ENCODE measurements at regions not wholly inside any gene's neighbourhood (a gene's known extent, or its start where the extent isn't known, plus 50 kb on each side); places are given as distances from the start of the nearest gene placed in this dataset.

DNA sequence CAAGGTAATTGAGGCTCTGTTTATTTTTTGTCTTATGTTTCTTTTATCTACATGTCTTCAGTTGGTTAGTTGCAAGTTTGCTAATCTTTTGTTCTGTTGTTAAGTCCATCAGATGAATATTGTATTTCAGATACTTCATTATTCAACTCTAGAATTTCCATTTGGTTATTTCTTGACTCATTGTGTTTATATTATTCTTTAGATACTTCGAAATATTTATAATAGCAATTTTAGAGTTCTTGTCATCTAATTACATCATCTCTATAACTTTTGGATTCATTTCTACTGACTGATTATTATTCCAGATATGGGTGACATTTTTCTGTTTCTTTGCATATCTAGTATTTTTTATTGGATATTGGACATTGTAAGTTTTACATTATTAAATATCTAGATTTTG lies 405.6 kb downstream of the PLPP3 start:
- Histone ChIP-seq H3K27ac (no peak overlapping the region), H3K4me3 (no peak overlapping the region), H3K9me3 (peaks cover 0 to 4% (median 0%) of the 10 kb centered on the region in 8 donors), H3K4me1 (no peaks in the 10 kb centered on the region), H3K27me3 (replicated peaks in 1 of 7) (no peaks in the 10 kb centered on the region), H3K36me3 (no peaks in the 10 kb centered on the region)
- TF ChIP-seq, protein P1, sequence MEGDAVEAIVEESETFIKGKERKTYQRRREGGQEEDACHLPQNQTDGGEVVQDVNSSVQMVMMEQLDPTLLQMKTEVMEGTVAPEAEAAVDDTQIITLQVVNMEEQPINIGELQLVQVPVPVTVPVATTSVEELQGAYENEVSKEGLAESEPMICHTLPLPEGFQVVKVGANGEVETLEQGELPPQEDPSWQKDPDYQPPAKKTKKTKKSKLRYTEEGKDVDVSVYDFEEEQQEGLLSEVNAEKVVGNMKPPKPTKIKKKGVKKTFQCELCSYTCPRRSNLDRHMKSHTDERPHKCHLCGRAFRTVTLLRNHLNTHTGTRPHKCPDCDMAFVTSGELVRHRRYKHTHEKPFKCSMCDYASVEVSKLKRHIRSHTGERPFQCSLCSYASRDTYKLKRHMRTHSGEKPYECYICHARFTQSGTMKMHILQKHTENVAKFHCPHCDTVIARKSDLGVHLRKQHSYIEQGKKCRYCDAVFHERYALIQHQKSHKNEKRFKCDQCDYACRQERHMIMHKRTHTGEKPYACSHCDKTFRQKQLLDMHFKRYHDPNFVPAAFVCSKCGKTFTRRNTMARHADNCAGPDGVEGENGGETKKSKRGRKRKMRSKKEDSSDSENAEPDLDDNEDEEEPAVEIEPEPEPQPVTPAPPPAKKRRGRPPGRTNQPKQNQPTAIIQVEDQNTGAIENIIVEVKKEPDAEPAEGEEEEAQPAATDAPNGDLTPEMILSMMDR (IDR thresholded peaks at IDR 0.05 in 8 of 11, conservative IDR thresholded peaks at IDR 0.05 in 3 of 11) = no peak
- TF ChIP-seq POLR2AphosphoS5 (IDR thresholded peaks at IDR 0.05) (no peak), POLR2A (IDR thresholded peaks at IDR 0.05) (no peak)
- DNase-seq = no peak
- 71 to 89% (median 75%) methylated on average over 1 of the region's 1 CpG for WGBS, 5 donors
- intact Hi-C loops (cut with DNase I; ENCODE audit: low total_unique reads) = no loop called here

DNA sequence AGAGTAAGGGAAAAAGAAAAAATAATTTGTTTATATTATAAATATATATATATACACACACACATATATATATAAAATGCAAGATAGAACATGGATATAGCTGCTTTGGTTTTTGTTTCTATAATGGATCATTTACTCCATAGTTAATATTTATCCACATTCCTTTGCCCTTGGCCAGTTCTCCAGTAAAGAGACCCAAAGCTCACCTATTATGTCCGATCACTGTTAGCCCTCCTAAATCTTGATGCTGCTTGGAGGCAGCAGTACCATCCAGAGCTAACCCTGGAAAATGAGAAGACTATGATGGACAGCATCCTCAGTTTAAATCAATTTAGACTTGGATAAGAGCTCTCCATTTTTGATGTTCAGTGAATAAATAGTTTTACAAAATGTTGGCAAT lies 407.7 kb downstream of the PLPP3 start:
- peaks cover 0 to 4% (median 0%) of the 10 kb centered on the region in 8 donors for H3K9me3 ChIP-seq
- no peaks in the 10 kb centered on the region for H3K4me1 ChIP-seq
- no peaks in the 10 kb centered on the region for H3K27me3 ChIP-seq (replicated peaks in 1 of 7)
- WGBS, 5 donors = 94 to 100% (median 95%) methylated on average over 1 of the region's 1 CpG
- no peak overlapping the region for H3K4me3 ChIP-seq
- intact Hi-C loops (cut with DNase I; ENCODE audit: low total_unique reads) = no loop called here
- H3K27ac ChIP-seq = no peak overlapping the region
- DNase-seq = no peak
- no peaks in the 10 kb centered on the region for H3K36me3 ChIP-seq
- TF ChIP-seq, protein P1 (IDR thresholded peaks at IDR 0.05 in 8 of 11, conservative IDR thresholded peaks at IDR 0.05 in 3 of 11) = no peak
- TF ChIP-seq POLR2AphosphoS5 (IDR thresholded peaks at IDR 0.05) (no peak), POLR2A (IDR thresholded peaks at IDR 0.05) (no peak)

DNA sequence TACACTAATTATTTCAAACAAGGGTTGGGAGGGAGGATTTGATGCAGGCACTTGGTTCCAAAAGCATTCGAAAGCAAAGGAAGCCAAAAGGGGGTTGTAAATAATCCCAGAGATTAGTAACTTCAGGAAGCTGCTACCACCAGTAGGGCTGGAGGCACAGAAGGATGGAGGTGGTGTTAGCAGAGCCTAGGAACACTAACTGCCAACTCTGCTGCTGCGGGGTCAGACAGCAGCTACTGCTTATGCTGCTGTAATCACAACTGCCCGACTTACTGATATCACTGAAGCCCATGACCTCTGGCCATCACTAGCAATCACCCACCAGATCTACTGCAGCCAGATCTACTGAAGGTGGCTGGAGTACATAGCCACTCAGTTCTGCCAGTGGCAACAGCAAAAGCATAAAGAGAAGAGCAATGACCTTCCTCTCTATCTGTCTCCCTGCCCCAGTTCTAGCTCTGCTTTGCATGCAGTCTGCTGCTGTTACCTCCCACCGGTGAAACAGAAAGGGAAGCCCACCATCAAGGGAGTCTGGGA lies 408.5 kb downstream of the PLPP3 start:
- no peak for DNase-seq
- H3K27me3 ChIP-seq (replicated peaks in 1 of 7) = no peaks in the 10 kb centered on the region
- H3K4me1 ChIP-seq = no peaks in the 10 kb centered on the region
- no peak overlapping the region for H3K4me3 ChIP-seq
- H3K36me3 ChIP-seq = no peaks in the 10 kb centered on the region
- intact Hi-C loops (cut with DNase I; ENCODE audit: low total_unique reads) = no loop called here
- TF ChIP-seq POLR2A (IDR thresholded peaks at IDR 0.05) = no peak
- TF ChIP-seq, protein P1 (IDR thresholded peaks at IDR 0.05 in 8 of 11, conservative IDR thresholded peaks at IDR 0.05 in 3 of 11) = no peak
- no peak for TF ChIP-seq POLR2AphosphoS5 (IDR thresholded peaks at IDR 0.05)
- H3K9me3 ChIP-seq = peaks cover 0 to 4% (median 0%) of the 10 kb centered on the region in 8 donors
- H3K27ac ChIP-seq = no peak overlapping the region
- 67 to 81% (median 80%) methylated on average over 4 of the region's 4 CpGs for WGBS, 5 donors

DNA sequence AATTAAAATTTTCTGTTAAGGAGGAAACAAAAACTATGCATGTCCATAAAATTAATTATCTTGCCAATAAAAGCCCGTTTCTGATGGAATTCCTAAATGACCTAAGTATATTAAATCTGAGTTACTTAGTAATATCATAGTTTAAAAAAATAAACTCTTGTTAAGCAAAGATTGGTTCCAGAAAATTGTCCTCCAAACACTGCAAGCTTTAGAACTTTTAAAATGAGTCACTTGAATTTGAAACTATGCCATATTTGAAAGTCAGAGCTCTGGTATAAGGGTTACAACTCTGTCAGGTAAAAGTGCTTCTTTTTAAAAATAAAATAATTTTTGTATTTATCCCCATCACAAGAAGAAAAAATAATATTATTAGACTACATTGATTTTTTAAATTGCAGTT lies 409.5 kb downstream of the PLPP3 start:
- WGBS, 5 donors = 58 to 73% (median 65%) methylated on average over 1 of the region's 1 CpG
- Histone ChIP-seq H3K36me3 (no peaks in the 10 kb centered on the region), H3K4me1 (no peaks in the 10 kb centered on the region), H3K9me3 (peaks cover 0 to 4% (median 0%) of the 10 kb centered on the region in 8 donors), H3K27me3 (replicated peaks in 1 of 7) (no peaks in the 10 kb centered on the region), H3K27ac (no peak overlapping the region), H3K4me3 (no peak overlapping the region)
- TF ChIP-seq POLR2A (IDR thresholded peaks at IDR 0.05) (no peak), POLR2AphosphoS5 (IDR thresholded peaks at IDR 0.05) (no peak)
- TF ChIP-seq, protein P1 (IDR thresholded peaks at IDR 0.05 in 8 of 11, conservative IDR thresholded peaks at IDR 0.05 in 3 of 11) = no peak
- intact Hi-C loops (cut with DNase I; ENCODE audit: low total_unique reads) = no loop called here
- no peak for DNase-seq
